HG03196 (cell line): ENCODE measurements at regions not wholly inside any gene's neighbourhood (a gene's known extent, or its start where the extent isn't known, plus 50 kb on each side); places are given as distances from the start of the nearest gene placed in this dataset.

Experiments used
- ATAC-seq: cut with Tn5 transposase; IDR thresholded peaks from one replicate; pipeline ENCODE4 v1.9.1; 2021; ENCODE audit not compliant: unreplicated experiment

DNA sequence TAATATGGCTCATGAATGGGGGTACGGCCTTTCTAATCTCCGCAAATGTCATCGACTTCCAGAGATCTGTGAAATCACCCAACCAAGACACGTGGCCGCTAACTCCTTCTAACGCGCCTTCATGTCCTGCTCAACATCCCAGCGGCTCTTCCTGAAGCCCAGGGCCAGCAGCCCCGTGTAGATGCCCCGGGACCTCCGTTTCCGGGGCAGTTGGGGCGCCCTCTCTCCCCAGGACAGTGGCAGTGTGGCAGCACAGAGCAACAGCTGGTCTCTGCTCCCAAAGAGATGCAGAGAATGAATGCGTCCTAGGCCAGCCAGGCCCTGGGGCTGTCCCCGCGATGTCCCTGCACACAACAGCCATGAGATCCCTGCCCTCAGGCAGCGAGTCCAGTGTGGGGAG lies 153.5 kb downstream of the RBFOX3 start:
- no peak for ATAC-seq

DNA sequence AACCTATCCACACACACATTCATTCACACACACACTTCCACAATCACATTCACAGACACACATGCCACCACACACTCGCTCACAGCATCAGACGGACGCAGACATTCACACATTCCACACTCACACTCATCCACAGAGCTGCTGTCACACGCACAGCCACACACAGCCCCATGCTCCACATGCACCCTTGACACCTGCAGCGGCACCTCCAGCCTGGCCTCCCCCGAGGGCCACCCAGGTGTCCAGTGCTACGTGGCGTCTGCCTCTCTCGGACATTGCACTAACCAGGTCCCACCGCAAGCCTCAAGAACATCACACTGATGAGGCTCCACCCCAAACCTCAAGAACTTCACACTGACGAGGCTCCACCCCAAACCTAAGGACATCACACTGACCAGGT lies 155.2 kb downstream of the RBFOX3 start:
- ATAC-seq, result no peak

- no peak for ATAC-seq
These were observed 156.0 kb downstream of the RBFOX3 start for GRCh38 chr17:79454826-79455225.

DNA sequence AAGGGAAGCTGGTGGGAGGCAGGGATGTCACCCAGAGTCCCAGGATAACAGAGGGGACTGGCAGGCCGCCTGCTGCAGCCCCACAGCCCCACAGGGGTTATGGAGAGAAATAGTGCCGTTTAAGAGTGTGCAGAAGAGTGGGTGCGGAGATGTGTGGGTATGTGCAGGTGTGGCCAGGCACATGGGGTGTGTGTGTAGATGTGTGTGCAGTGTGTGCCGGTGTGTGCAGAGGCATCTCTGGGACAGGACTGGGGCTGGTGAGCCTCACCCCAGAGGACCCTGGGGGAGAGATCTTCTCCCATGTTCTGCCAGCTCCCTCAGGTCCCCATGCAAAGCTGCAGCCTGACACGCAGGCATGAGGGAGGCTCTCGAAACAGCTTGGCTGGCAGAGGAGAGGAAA lies 157.4 kb downstream of the RBFOX3 start:
- ATAC-seq, result no peak

- no peak for ATAC-seq
These were observed 158.1 kb downstream of the RBFOX3 start for GRCh38 chr17:79452706-79453105.

- no peak for ATAC-seq
These were observed 159.7 kb downstream of the RBFOX3 start for GRCh38 chr17:79451167-79451566.

GRCh38 chr17:79446399-79447009 lies 164.3 kb downstream of the RBFOX3 start:
- ATAC-seq, result no peak

DNA sequence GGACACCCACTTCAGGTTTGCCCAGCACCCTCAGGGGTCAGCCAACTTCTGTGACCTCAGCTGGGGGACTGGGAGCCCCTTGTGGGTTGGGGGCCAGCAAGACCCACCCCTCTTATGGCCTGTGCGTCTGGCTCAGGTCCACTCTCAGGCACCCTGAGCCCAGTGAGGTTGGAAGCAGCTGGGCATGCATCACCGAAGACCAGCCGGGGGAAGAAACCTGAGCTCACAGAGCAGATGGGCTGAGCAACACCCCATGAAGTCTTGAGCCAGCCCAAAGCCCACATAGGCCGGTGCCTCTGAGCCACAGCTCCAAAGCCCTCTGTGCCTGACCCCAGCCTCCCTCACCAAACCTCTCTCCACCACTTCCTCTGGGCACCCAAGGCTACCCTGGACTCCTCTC lies 166.7 kb downstream of the RBFOX3 start:
- ATAC-seq, result no peak

DNA sequence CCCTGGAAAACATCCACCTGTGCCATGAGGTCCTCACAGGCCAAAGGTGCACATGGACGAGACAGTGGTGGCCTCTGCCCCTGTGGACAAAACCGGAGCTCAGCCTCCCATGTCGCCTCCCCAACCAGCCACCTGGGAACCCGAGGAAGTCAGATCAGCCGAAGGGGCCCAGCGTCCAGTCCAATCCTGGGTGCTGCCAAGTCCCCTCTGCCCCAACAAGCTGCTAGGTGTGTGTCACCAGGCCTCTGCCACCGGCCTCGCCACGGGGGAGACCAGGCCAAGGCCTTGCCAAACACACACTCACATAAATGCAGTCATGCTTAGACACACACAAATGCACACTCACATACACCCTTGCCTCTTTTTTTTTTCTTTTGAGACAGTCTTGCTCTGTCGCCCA lies 167.8 kb downstream of the RBFOX3 start:
- ATAC-seq, result no peak

GRCh38 chr17:79441356-79442160 lies 169.3 kb downstream of the RBFOX3 start:
- no peak for ATAC-seq

DNA sequence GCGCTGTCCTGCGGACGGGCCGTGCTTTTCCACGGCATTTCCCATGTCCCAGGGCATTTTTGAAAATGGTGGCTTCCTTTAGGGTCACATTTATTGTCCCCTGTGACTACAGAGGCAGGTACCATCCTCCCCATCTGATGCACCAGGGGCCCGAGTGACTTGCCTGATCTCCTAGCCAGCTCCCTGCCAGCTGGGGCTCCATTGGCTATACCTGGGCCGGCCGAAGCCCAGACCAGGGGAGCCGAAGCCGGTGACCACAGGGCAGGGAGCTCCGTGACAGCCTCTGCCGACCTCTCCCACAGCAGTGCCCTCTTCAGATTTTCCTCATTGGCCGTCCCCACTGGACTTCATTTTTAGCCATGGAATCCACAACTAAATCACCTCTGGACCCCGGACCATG lies 170.6 kb downstream of the RBFOX3 start:
- no peak for ATAC-seq

GRCh38 chr17:79439493-79439892 lies 171.4 kb downstream of the RBFOX3 start:
- ATAC-seq, result no peak

DNA sequence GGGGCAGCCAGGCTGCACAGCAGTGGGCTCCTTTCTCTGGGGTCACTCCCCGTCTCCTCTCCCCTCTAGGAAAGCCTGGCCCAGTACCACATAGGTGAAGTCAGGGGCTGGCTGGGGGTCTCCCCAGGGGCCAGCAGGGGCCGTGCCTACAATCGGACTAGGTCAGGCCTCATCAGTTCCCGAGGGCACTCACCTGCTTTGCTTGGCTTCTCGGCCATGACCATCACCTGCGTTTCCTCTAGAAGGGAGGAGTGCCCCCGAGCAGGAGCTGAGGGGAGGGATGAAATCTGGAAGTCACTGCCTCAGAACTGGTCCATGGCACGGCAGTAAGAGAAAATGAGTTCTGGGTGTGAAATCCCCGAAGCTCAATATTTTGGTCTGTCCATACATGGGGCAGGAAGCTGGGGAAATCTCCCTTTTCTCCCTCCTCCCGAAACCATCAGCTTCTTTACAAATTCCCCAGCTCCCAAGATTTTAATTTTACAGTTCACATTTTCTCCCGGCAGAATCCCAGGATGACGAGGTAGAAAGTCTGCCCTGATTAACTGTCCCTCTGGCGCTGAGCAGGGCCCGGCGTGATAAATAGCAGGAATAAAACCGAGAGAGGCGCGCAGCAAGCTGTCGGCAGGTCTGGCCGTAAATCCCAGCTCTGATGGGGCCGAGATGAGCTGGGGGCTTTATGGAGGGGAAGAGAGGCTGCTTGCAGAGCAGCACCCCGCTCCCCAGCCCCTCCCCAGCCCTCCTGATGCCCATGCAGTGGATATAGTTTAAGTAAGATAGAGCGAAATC lies 172.1 kb downstream of the RBFOX3 start:
- ATAC-seq, result no peak

DNA sequence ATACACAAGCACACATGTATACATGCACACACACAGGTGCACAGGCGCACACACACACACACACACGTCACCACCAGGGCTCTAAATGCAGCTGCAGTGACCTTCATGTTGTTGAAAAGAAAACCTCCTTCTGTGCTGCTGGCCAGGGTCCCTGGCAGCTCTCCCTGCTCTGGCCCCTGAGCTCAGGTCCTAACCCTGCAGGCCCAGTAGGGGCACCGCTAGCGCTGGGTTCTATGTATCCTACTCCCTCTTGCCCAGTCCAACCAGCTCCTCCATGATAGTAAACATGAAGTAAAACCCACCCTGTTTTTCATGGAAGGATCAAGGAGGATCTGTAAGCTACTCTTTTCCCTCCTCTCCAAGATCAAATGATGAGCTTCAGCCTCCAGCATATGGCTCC lies 172.8 kb downstream of the RBFOX3 start:
- no peak for ATAC-seq

- no peak for ATAC-seq
These were observed 173.8 kb downstream of the RBFOX3 start for GRCh38 chr17:79437081-79437480.

- ATAC-seq, result no peak
These were observed 174.9 kb downstream of the RBFOX3 start for GRCh38 chr17:79435962-79436361.

DNA sequence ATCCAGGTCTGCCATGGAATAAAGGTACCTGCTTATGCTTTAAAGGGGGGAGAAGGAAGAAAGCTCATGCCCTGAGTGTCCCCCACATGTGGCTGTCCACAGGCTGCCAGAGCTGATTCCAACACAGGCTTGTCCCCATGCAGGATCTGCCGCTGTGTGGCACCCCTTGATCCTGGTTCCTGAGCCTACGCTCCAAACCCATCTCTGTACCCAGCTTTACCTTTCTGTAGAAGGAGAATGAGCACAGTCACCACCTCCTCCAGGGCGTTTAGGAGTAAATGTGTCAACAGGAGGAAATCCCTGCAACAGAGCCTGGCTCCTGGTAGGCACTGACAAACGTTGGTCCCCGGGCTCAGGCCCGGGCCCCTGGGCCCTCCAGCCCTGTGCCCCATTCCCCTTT lies 175.6 kb downstream of the RBFOX3 start:
- ATAC-seq, result no peak

DNA sequence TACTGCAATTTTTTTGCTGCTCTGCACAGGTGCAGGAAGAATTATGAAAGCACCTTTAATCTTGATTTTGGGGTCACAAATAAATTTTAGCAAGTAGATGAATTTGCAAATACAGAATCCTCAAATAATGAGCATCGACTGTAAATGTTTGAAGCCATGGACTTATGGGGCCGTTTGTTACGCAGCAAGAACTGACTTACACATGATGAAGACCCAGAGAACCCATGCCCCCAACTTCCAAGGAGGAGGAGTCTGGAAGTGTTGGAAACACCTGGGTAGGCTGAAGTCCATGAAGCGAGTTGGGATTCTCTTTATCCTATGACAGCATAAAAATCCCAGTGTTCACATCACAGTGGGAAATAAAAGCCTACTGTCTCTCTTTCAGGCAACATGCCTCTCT lies 176.6 kb downstream of the RBFOX3 start:
- ATAC-seq, result no peak

DNA sequence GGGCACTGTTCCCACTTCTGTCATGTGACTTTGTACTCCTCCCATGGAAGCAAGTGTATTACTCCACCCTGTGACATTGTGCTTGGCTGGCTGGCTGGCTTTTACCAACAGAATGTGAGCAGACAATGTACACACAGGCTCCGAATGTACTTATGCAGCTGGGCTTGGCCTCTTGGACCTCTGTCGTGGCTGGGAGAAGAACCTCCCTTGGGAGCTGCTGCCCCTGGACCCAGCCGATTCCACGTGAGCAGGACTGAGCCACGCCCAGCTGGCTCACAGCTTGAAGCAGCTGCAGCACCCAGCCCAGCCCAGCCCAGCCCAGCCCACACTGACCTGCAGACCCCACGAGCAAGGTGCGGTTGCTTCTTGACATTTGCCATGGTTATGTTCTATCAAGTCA lies 177.5 kb downstream of the RBFOX3 start:
- ATAC-seq, result no peak

DNA sequence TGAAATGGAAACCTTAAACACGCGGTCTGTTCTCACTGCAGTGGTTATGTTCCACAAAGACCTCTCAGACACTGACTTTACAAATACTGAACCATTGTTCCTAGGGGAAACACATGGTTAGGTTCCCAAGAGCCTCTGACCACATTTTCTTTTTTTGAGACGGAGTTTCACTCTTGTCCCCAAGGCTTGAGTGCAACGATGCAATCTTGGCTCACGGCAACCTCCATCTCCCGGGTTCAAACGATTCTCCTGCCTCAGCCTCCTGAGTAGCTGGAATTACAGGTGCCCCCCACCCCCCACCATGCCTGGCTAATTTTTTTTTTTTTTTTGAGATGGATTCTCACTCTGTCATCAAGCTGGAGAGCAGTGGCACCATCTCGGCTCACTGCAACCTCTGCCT lies 179.7 kb downstream of the RBFOX3 start:
- no peak for ATAC-seq

- no peak for ATAC-seq
These were observed 180.9 kb downstream of the RBFOX3 start for GRCh38 chr17:79429864-79430494.

GRCh38 chr17:79428988-79429387 lies 181.9 kb downstream of the RBFOX3 start:
- no peak for ATAC-seq
